ENCODE measurements at regions not wholly inside any gene's neighbourhood (a gene's known extent, or its start where the extent isn't known, plus 50 kb on each side); places are given as distances from the start of the nearest gene placed in this dataset.

DNA sequence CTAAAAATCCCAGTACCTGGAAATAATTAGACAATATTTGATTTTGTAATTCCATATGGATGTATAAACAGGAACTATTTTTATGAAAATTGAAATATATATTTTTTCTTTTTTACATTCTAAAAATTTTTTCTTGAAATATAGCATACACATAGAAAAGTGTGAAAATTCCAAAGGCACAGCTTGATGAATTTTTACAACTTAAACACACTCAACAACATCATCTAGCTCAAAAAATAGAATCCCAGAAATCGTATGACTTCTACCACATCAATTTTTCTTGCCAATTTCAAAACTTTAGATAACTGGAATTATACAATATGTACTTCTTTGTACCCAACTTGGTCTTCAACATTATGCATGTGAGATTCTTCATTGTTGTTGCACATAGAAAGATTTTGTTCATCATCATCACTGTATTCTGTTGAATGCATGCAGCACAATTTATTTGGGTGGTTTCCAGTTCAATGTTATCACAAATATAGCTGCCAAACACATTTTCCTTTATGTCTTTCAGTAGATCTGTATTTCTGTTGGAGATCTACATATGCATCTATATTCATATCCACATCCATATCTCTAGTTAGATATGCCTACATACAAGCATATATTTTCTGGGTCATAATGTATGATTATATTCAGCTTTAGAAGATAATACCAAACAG, 340.7 kb upstream of the SLIT2 start:
- ATAC-seq (no peak), FAIRE-seq (no peak), DNase-seq (ENCODE audit: low read depth, low spot score) (no peak)
- H3K9me3 ChIP-seq (replicated peaks; ENCODE audit: control insufficient read depth, insufficient read depth, low read length) = no peaks in the 10 kb centered on the region
- no peaks in the 10 kb centered on the region for H3K4me1 ChIP-seq (ENCODE audit: control insufficient read depth, insufficient read depth, low read length)
- 0% methylated on average over 1 of the region's 1 CpG for WGBS (ENCODE audit: insufficient coverage, insufficient replicate concordance, low lambda C conversion rate, missing lambda C conversion rate)
- SMC1A ChIA-PET (ENCODE audit: uncharacterized antibody, unreplicated experiment) = interaction anchor here (0.5 kb wide), 1 partner anchor 970 kb away, joined by 3 read pairs; no protein-coding TSS in a partner anchor
- no peaks in the 10 kb centered on the region for H3K27me3 ChIP-seq (replicated peaks in 1 of 2; ENCODE audit: control insufficient read depth in 2 of 2, insufficient read depth in 2 of 2, low read length in 1 of 2)
- H3K79me2 ChIP-seq (ENCODE audit: control insufficient read depth, insufficient read depth, low read length) = no peaks in the 10 kb centered on the region
- RAD21 ChIA-PET (ENCODE audit: unreplicated experiment) = no interaction called here
- H3K9ac ChIP-seq (ENCODE audit: control insufficient read depth, insufficient read depth, low read length) = no peak overlapping the region
- H3K4me3 ChIP-seq = no peak overlapping the region
- H3K4me2 ChIP-seq (ENCODE audit: control insufficient read depth, insufficient read depth) = no peak overlapping the region
- no peak overlapping the region for H3K27ac ChIP-seq (ENCODE audit: control insufficient read depth, insufficient read depth)
- no peaks in the 10 kb centered on the region for H4K20me1 ChIP-seq (ENCODE audit: control insufficient read depth, insufficient read depth)
- intact Hi-C loops (cut with micrococcal nuclease; ENCODE audit: unreplicated experiment) = no loop called here
- BruUV-seq (replicated peaks) = no TSS peak
- in situ Hi-C loops (cut with MboI) = no loop called here
- no peak overlapping the region for H2AFZ ChIP-seq (ENCODE audit: control insufficient read depth, low read depth, low read length)
- CTCF ChIA-PET = no interaction called here
- POLR2A ChIA-PET = no interaction called here
- H3K36me3 ChIP-seq (ENCODE audit: control insufficient read depth in 2 of 2, insufficient read depth in 2 of 2, low read length in 1 of 2) = no peaks in the 10 kb centered on the region
- TF ChIP-seq NR2C2 (IDR thresholded peaks at IDR 0.05; ENCODE audit: borderline replicate concordance, control insufficient read depth, insufficient read length, low read depth) (no peak), IKZF2 (IDR thresholded peaks at IDR 0.05) (no peak), ZNF24 (IDR thresholded peaks at IDR 0.05) (no peak), POLR2AphosphoS2 (IDR thresholded peaks at IDR 0.05; ENCODE audit: low read depth, low read length) (no peak), CBX5 (IDR thresholded peaks at IDR 0.05; ENCODE audit: low read depth) (no peak), NRF1 (conservative IDR thresholded peaks at IDR 0.05; ENCODE audit: low read depth, low read length) (no peak), TCF3 (IDR thresholded peaks at IDR 0.05; ENCODE audit: borderline replicate concordance, insufficient read depth, low read depth, low read length) (no peak), TAF1 (IDR thresholded peaks at IDR 0.05; ENCODE audit: borderline replicate concordance, low read depth, low read length) (no peak)
- TF ChIP-seq, protein P1, sequence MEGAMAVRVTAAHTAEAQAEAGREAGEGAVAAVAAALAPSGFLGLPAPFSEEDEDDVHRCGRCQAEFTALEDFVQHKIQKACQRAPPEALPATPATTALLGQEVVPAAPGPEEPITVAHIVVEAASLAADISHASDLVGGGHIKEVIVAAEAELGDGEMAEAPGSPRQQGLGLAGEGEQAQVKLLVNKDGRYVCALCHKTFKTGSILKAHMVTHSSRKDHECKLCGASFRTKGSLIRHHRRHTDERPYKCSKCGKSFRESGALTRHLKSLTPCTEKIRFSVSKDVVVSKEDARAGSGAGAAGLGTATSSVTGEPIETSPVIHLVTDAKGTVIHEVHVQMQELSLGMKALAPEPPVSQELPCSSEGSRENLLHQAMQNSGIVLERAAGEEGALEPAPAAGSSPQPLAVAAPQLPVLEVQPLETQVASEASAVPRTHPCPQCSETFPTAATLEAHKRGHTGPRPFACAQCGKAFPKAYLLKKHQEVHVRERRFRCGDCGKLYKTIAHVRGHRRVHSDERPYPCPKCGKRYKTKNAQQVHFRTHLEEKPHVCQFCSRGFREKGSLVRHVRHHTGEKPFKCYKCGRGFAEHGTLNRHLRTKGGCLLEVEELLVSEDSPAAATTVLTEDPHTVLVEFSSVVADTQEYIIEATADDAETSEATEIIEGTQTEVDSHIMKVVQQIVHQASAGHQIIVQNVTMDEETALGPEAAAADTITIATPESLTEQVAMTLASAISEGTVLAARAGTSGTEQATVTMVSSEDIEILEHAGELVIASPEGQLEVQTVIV (IDR thresholded peaks at IDR 0.05; ENCODE audit: borderline replicate concordance, partially characterized antibody) = no peak
- TF ChIP-seq, protein P2, sequence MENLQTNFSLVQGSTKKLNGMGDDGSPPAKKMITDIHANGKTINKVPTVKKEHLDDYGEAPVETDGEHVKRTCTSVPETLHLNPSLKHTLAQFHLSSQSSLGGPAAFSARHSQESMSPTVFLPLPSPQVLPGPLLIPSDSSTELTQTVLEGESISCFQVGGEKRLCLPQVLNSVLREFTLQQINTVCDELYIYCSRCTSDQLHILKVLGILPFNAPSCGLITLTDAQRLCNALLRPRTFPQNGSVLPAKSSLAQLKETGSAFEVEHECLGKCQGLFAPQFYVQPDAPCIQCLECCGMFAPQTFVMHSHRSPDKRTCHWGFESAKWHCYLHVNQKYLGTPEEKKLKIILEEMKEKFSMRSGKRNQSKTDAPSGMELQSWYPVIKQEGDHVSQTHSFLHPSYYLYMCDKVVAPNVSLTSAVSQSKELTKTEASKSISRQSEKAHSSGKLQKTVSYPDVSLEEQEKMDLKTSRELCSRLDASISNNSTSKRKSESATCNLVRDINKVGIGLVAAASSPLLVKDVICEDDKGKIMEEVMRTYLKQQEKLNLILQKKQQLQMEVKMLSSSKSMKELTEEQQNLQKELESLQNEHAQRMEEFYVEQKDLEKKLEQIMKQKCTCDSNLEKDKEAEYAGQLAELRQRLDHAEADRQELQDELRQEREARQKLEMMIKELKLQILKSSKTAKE (IDR thresholded peaks at IDR 0.05; ENCODE audit: low read depth, poor library complexity, severe bottlenecking) = no peak
- TF ChIP-seq, protein P3, sequence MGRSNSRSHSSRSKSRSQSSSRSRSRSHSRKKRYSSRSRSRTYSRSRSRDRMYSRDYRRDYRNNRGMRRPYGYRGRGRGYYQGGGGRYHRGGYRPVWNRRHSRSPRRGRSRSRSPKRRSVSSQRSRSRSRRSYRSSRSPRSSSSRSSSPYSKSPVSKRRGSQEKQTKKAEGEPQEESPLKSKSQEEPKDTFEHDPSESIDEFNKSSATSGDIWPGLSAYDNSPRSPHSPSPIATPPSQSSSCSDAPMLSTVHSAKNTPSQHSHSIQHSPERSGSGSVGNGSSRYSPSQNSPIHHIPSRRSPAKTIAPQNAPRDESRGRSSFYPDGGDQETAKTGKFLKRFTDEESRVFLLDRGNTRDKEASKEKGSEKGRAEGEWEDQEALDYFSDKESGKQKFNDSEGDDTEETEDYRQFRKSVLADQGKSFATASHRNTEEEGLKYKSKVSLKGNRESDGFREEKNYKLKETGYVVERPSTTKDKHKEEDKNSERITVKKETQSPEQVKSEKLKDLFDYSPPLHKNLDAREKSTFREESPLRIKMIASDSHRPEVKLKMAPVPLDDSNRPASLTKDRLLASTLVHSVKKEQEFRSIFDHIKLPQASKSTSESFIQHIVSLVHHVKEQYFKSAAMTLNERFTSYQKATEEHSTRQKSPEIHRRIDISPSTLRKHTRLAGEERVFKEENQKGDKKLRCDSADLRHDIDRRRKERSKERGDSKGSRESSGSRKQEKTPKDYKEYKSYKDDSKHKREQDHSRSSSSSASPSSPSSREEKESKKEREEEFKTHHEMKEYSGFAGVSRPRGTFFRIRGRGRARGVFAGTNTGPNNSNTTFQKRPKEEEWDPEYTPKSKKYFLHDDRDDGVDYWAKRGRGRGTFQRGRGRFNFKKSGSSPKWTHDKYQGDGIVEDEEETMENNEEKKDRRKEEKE (IDR thresholded peaks at IDR 0.05) = no peak
- TF ChIP-seq, protein P4, sequence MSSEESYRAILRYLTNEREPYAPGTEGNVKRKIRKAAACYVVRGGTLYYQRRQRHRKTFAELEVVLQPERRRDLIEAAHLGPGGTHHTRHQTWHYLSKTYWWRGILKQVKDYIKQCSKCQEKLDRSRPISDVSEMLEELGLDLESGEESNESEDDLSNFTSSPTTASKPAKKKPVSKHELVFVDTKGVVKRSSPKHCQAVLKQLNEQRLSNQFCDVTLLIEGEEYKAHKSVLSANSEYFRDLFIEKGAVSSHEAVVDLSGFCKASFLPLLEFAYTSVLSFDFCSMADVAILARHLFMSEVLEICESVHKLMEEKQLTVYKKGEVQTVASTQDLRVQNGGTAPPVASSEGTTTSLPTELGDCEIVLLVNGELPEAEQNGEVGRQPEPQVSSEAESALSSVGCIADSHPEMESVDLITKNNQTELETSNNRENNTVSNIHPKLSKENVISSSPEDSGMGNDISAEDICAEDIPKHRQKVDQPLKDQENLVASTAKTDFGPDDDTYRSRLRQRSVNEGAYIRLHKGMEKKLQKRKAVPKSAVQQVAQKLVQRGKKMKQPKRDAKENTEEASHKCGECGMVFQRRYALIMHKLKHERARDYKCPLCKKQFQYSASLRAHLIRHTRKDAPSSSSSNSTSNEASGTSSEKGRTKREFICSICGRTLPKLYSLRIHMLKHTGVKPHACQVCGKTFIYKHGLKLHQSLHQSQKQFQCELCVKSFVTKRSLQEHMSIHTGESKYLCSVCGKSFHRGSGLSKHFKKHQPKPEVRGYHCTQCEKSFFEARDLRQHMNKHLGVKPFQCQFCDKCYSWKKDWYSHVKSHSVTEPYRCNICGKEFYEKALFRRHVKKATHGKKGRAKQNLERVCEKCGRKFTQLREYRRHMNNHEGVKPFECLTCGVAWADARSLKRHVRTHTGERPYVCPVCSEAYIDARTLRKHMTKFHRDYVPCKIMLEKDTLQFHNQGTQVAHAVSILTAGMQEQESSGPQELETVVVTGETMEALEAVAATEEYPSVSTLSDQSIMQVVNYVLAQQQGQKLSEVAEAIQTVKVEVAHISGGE (CRISPR knock-in tag; IDR thresholded peaks at IDR 0.05) = no peak

All from GM12878 (cell line).